Heart right ventricle (tissue), 16 donors: ENCODE measurements at regions not wholly inside any gene's neighbourhood (a gene's known extent, or its start where the extent isn't known, plus 50 kb on each side); places are given as distances from the start of the nearest gene placed in this dataset.

Experiments
- ATAC-seq, 8 donors: fragments of 200-7000 bp; cut with Tn5 transposase; one replicate each; pipeline ENCODE4 v1.9.1; 2020; ENCODE audit warnings: mild to moderate bottlenecking in 8 of 8, moderate library complexity in 8 of 8, moderate number of reproducible peaks in 1 of 8
- DNase-seq, 2 donors: peaks; one replicate each; pipeline ENCODE4 v3.0.0-alpha.2; 2020
- H3K27ac ChIP-seq, 10 donors: fragments of 200-600 bp; sonication (generic) in 2 of 10; one replicate each; pipeline versions ENCODE4 v1.5.0 to v1.8.0; 2020 to 2022; ENCODE audit warnings: mild to moderate bottlenecking in 3 of 10
- H3K27me3 ChIP-seq, 7 donors: fragments of 200-600 bp; one replicate each; pipeline ENCODE4 v1.8.0; 2021 to 2022; ENCODE audit warnings: mild to moderate bottlenecking in 2 of 7
- H3K36me3 ChIP-seq, 9 donors: fragments of 200-600 bp; sonication (generic) in 1 of 9; one replicate each; pipeline versions ENCODE4 v1.5.0 to v1.8.0; 2020 to 2022; ENCODE audit warnings: mild to moderate bottlenecking in 2 of 9
- H3K4me1 ChIP-seq, 9 donors: fragments of 200-600 bp; sonication (generic) in 1 of 9; one replicate each; pipeline versions ENCODE4 v1.5.0 to v1.8.0; 2020 to 2022; ENCODE audit warnings: mild to moderate bottlenecking in 4 of 9
- H3K4me3 ChIP-seq, 10 donors: fragments of 200-600 bp; sonication (generic) in 2 of 10; one replicate each; pipeline versions ENCODE4 v1.5.0 to v1.8.0; 2020 to 2022; ENCODE audit warnings: mild to moderate bottlenecking in 7 of 10, moderate library complexity in 2 of 10
- H3K9me3 ChIP-seq, 11 donors: fragments of 200-600 bp in 10 of 11; sonication (generic) in 2 of 11; one replicate each; pipeline versions ENCODE4 v1.5.0 to v1.8.0; 2013 to 2022; ENCODE audit warnings: mild to moderate bottlenecking in 2 of 11, control low read depth in 1 of 11, moderate library complexity in 1 of 11
- WGBS, 2 donors: extraction: QIAGEN DNeasy Blood & Tissue Kit; methylation state at CpG; one replicate each; pipeline ENCODE4 v1.1.7; 2013; ENCODE audit warnings: inconsistent platforms in 1 of 2; 5-methylcytosine and 5-hydroxymethylcytosine counted together
- intact Hi-C, 10 donors: fragments of 100-400 bp; cut with DNase I; formaldehyde crosslinking; loops; one replicate each; pipeline versions ENCODE4 v1.11.1 to v1.14.2; 2022
- TF ChIP-seq, protein P1 (sequence below), 9 donors: fragments of 200-600 bp; sonication (generic) in 2 of 9; IDR thresholded peaks; one replicate each; pipeline versions ENCODE4 v1.5.0 to v1.8.0; 2021 to 2022; ENCODE audit warnings: antibody characterized with exemption in 9 of 9, mild to moderate bottlenecking in 5 of 9, moderate library complexity in 1 of 9
- donor health status: Arrhythmogenic right ventricular cardiomyopathy.
- donor health status: ischemic (EF 13 %, LVEDD 7.1; RV severe dilation, severe dysfunction).
- donor health status: healthy with polysubstance abuse.
- donor health status: DM: no; HTN: yes; CAD: no.
- donor health status: DM: no; HTN: no; CAD: no.
- donor health status: ischemic (EF 25% LVEDD 6.9; RV normal size, moderate dysfunction).
- donor health status: ischemic (EF 25% LVEDD 5.7; RV mildly dilated, moderate dysfunction).
- donor health status: healthy.
- donor health status: DM: yes; HTN: yes; CAD: no.
- donor health status: Ischemic cardiomyopathy.
- donor health status: ischemic (EF 35%, LVEDD 5.7; RV mildly dilated, moderate dysfunction).
- donor health status: nonischemic (EF 11% LVEDD 7.7; RV severe dilation, severe dysfunction).
- donor health status: DM: yes; HTN: yes; CAD: no.
- donor health status: PGD.
- donor health status: ischemic (EF 29% LVEDD 5.4; RV normal size, mild dysfunction).
- donor health status: nonischemic (EF 23%, LVEDD 6.1; RV moderate dilation, normal function).

DNA sequence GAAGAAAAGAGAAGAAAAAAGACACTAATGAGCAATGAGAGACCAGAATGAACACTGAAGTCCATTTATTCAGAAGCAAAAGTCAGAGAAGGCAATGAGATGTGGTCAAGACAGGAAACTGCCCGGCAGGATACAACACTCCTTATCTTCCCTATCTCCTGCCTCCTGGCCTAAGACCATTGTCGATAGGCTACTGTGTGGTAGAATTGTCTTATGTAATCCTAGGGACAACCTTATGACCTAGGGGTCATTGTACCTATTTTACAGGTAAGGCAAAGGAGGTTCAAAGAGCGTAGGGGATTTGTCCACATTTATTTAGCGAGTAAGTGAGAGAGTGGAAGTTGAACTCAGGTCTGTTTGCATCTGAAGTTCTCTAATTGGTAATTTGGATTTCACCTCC is 63.0 kb upstream of the PTPN3 start:
- H3K4me3 ChIP-seq: no peak overlapping the region
- no peaks in the 10 kb centered on the region for H3K9me3 ChIP-seq
- ATAC-seq (no peak), DNase-seq (no peak)
- intact Hi-C loops: no loop called here
- H3K4me1 ChIP-seq: peaks cover 0 to 12% (median 0%) of the 10 kb centered on the region in 9 donors
- peaks cover 0 to 28% (median 4%) of the 10 kb centered on the region in 7 donors for H3K27me3 ChIP-seq
- 45 to 69% methylated on average over 4 of the region's 4 CpGs for WGBS, 2 donors
- H3K27ac ChIP-seq: peak overlapping the region in 7 of 10 donors; percentile 34 to 75 (median 64)
- no peaks in the 10 kb centered on the region for H3K36me3 ChIP-seq
- TF ChIP-seq, protein P1, sequence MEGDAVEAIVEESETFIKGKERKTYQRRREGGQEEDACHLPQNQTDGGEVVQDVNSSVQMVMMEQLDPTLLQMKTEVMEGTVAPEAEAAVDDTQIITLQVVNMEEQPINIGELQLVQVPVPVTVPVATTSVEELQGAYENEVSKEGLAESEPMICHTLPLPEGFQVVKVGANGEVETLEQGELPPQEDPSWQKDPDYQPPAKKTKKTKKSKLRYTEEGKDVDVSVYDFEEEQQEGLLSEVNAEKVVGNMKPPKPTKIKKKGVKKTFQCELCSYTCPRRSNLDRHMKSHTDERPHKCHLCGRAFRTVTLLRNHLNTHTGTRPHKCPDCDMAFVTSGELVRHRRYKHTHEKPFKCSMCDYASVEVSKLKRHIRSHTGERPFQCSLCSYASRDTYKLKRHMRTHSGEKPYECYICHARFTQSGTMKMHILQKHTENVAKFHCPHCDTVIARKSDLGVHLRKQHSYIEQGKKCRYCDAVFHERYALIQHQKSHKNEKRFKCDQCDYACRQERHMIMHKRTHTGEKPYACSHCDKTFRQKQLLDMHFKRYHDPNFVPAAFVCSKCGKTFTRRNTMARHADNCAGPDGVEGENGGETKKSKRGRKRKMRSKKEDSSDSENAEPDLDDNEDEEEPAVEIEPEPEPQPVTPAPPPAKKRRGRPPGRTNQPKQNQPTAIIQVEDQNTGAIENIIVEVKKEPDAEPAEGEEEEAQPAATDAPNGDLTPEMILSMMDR (IDR thresholded peaks at IDR 0.05): no peak

DNA sequence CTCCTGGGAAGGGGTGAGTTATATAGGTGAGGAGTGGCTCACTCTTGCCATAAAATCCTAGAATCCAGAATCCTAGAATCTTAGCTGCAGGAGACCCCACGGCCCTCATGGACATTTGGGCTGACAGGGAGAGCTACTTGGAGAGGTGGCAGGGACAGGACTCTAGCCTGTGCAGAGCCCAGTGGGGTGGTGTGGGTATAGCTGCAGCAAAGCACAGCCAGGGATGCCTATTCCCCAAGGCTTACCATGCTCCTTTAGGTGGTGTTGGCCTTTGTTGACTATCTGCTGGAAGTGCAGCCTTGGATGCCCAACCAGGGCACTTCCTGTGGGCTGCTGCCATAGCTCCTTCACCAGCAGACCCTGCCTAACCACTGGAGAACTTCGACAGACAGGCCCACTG is 70.0 kb upstream of the PTPN3 start:
- TF ChIP-seq, protein P1 (IDR thresholded peaks at IDR 0.05): no peak
- intact Hi-C loops: no loop called here
- Histone ChIP-seq H3K4me3 (no peak overlapping the region), H3K9me3 (peaks cover 0 to 5% (median 0%) of the 10 kb centered on the region in 11 donors), H3K4me1 (no peaks in the 10 kb centered on the region), H3K27ac (no peak overlapping the region), H3K27me3 (peaks cover 0 to 33% (median 5%) of the 10 kb centered on the region in 7 donors), H3K36me3 (no peaks in the 10 kb centered on the region)
- DNase-seq (no peak), ATAC-seq (peak in 4 of 8 donors; percentile 9 to 61 (median 26))
- 72 to 87% methylated on average over 2 of the region's 2 CpGs for WGBS, 2 donors

DNA sequence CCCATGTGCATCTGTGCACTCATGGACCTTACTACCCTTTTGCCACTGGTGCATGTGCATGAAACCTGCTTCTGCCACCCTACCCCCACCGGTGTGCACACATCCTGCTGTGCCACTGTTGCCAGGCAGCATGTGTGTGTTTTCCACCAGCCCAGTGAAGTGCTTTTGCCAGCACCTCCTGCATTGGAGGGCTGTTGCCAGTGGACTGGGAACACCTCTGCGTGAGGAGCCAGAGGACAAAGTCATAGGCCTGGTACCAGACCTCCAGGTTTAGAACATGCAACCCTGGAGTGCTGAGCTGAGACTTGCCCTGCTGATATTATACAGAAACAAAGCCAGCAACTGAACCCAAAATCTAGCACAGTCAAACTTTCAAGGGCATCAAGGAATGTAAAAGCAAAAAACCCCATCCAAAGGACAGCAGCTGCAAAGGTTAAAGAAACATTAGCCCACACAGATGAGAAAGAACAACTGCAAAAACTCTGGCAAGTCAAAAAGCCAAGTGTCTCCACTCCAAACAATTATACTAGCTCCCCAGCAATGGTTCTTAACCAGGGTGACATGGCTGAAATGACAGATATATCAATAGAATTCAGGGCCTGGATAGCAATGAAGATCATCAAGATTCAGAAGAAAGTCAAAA is 70.6 kb upstream of the PTPN3 start:
- H3K9me3 ChIP-seq: peaks cover 0 to 5% (median 0%) of the 10 kb centered on the region in 11 donors
- DNase-seq: peak; percentile 44 to 54
- H3K27me3 ChIP-seq: peaks cover 0 to 28% (median 5%) of the 10 kb centered on the region in 7 donors
- TF ChIP-seq, protein P1 (IDR thresholded peaks at IDR 0.05): no peak
- WGBS, 2 donors: 65 to 68% methylated on average over 2 of the region's 2 CpGs
- no peaks in the 10 kb centered on the region for H3K36me3 ChIP-seq
- intact Hi-C loops: no loop called here
- H3K27ac ChIP-seq: peak overlapping the region in 1 of 10 donors; percentile 45
- H3K4me1 ChIP-seq: no peaks in the 10 kb centered on the region
- ATAC-seq: peak; percentile 64 to 99 (median 86)
- no peak overlapping the region for H3K4me3 ChIP-seq

DNA sequence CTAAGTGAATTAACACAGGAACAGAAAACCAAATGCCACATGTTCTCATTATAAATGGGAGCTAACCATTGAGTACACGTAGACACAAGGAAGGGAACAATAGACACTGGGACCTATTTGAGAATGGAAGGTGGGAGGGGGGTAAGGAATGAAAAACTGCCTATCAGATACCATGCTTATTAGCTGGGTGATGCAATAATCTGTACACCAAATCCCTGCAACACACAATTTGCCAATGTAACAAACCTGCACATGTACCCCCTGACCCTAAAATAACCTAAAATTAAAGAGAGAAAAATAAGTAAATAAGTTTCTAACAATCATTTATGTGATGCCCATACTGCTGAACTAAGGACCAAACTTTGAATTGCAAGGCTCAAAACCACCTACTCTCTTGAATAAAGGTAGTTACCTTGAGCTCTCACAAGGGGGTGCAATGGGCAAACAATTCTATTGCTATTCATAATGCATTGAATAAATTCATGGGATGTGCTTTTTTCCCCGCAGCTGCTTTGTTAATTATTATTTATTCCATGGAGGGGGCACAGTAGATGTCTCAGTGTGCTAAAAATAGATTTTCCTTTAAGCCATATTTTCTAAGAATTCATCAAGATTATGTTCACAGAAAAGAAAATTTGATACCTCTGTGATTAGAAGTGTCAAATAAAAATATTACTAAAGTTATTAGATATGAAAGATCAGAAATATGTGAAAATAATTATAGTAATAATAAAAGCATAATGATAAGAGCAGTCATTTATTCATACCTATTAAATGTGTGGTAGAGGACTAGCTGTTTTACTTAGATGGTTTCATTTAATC is 76.2 kb upstream of the PTPN3 start:
- intact Hi-C loops: loop anchor here in 9 of 10 donors (1.0 to 10.0 kb wide), 16 partner anchors 78 to 1048 kb away; no protein-coding TSS in a partner anchor
- no peak overlapping the region for H3K27ac ChIP-seq
- no peaks in the 10 kb centered on the region for H3K36me3 ChIP-seq
- H3K27me3 ChIP-seq: no peaks in the 10 kb centered on the region
- peaks cover 0 to 5% (median 0%) of the 10 kb centered on the region in 11 donors for H3K9me3 ChIP-seq
- ATAC-seq: peak; percentile 46 to 81 (median 72)
- peaks cover 0 to 5% (median 0%) of the 10 kb centered on the region in 9 donors for H3K4me1 ChIP-seq
- TF ChIP-seq, protein P1 (IDR thresholded peaks at IDR 0.05): peak; percentile 39 to 82 (median 73)
- peak in 1 of 2 donors; percentile 48 for DNase-seq
- 6 to 10% methylated on average over 2 of the region's 2 CpGs for WGBS, 2 donors
- no peak overlapping the region for H3K4me3 ChIP-seq
